Keratinocyte (primary cell): ENCODE measurements at regions not wholly inside any gene's neighbourhood (a gene's known extent, or its start where the extent isn't known, plus 50 kb on each side); places are given as distances from the start of the nearest gene placed in this dataset.

ENCODE experiments used
- EZH2 ChIP-seq: IDR thresholded peaks from one replicate; pipeline ENCODE4 v1.6.1; 2012; ENCODE audit warnings: inconsistent platforms, mild to moderate bottlenecking, low read length, moderate library complexity
- TF ChIP-seq, protein P1 (sequence below), 3 experiments: IDR thresholded peaks in 1 of 3; conservative IDR thresholded peaks in 1 of 3; optimal IDR thresholded peaks in 1 of 3; 2 replicates in 2 of 3; 3 replicates in 1 of 3; pipeline versions ENCODE3 to v1.5.1; 2011; ENCODE audit warnings: low read length in 3 of 3, mild to moderate bottlenecking in 3 of 3, moderate library complexity in 2 of 3, control low read depth in 1 of 3, inconsistent platforms in 1 of 3; ENCODE audit not compliant: insufficient read depth in 2 of 3; ENCODE audit errors: extremely low read depth in 1 of 3

DNA sequence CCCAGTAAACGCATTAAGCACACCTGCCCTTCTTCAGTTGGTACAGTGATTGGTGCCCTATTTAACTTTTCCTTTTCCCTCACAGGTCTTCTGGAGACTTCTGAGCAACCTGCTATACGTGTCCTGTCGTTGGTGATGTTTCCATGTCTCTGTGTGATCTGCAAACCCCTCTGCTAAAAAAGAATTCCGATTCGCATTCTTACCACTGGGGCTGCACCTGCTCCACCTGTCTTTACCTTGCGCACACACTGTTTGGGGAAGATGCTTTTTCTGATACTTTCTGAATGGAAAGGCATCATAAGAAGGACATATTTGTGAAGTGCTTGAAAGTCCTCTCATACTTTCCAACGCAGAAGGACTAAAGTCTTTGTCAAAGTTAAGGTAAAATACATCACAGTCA lies 323.9 kb upstream of the SOX11 start:
- TF ChIP-seq, protein P1, sequence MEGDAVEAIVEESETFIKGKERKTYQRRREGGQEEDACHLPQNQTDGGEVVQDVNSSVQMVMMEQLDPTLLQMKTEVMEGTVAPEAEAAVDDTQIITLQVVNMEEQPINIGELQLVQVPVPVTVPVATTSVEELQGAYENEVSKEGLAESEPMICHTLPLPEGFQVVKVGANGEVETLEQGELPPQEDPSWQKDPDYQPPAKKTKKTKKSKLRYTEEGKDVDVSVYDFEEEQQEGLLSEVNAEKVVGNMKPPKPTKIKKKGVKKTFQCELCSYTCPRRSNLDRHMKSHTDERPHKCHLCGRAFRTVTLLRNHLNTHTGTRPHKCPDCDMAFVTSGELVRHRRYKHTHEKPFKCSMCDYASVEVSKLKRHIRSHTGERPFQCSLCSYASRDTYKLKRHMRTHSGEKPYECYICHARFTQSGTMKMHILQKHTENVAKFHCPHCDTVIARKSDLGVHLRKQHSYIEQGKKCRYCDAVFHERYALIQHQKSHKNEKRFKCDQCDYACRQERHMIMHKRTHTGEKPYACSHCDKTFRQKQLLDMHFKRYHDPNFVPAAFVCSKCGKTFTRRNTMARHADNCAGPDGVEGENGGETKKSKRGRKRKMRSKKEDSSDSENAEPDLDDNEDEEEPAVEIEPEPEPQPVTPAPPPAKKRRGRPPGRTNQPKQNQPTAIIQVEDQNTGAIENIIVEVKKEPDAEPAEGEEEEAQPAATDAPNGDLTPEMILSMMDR (optimal IDR thresholded peaks at IDR 0.05 in 1 of 3, IDR thresholded peaks at IDR 0.05 in 1 of 3, conservative IDR thresholded peaks at IDR 0.05 in 1 of 3; ENCODE audit: extremely low read depth in 1 of 3, insufficient read depth in 2 of 3, low read length in 3 of 3) = no peak
- TF ChIP-seq EZH2 = no peak
